ENCODE measurements at regions not wholly inside any gene's neighbourhood (a gene's known extent, or its start where the extent isn't known, plus 50 kb on each side); places are given as distances from the start of the nearest gene placed in this dataset.
"Not testable (repeated sequence)": the region's sequence is repeated elsewhere in the genome, so short reads cannot be mapped to it uniquely, and the experiment has no call there.

DNA sequence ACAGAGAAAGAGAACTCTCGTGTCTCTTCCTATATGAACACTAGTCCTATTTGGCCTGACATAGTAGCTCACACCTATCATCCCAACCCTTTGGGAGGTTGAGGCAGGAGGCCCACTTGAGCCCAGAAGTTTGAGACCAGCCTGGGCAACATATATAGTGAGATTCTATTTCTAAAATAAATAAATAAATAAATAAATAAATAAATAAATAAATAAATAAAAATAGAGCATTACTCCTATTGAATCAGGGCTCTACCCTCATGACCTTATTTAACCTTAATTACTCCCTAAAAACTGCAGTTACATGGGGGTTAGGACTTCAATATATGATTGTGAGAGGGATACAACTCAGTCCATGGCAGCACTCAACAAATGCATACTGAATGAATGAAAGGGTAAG, 61.2 kb upstream of the GSC start:
- TF ChIP-seq CTCF (IDR thresholded peaks at IDR 0.05), result no peak
- TF ChIP-seq POLR2A (IDR thresholded peaks at IDR 0.05), result no peak

GRCh38 chr14:94827711-94828447, 58.0 kb upstream of the GSC start:
- Histone ChIP-seq H3K27me3 (no peaks in the 10 kb centered on the region), H3K9me3 (no peaks in the 10 kb centered on the region), H3K36me3 (no peaks in the 10 kb centered on the region), H3K4me3 (replicated peaks in 1 of 3) (no peak overlapping the region), H3K27ac (no peak overlapping the region), H3K4me1 (no peaks in the 10 kb centered on the region)
- WGBS, 2 donors, result 38 to 56% methylated on average over 7 of the region's 7 CpGs
- intact Hi-C loops (cut with DNase I), result no loop called here
- peak in 1 of 2 donors; percentile 15 for DNase-seq
- TF ChIP-seq POLR2A (IDR thresholded peaks at IDR 0.05) (no peak), CTCF (IDR thresholded peaks at IDR 0.05) (no peak)

More for the DNA sequence above, 61.2 kb upstream of the GSC start:
- no peaks in the 10 kb centered on the region for H3K4me1 ChIP-seq
- no peak overlapping the region for H3K4me3 ChIP-seq (replicated peaks in 1 of 3)
- intact Hi-C loops (cut with DNase I), result no loop called here
- WGBS, 2 donors, result 0 to 95% methylated on average over 1 of the region's 1 CpG
- no peak overlapping the region for H3K27ac ChIP-seq
- H3K36me3 ChIP-seq, result no peaks in the 10 kb centered on the region
- no peak for DNase-seq
- no peaks in the 10 kb centered on the region for H3K9me3 ChIP-seq
- H3K27me3 ChIP-seq, result no peaks in the 10 kb centered on the region

- Histone ChIP-seq H3K27ac (no peak overlapping the region), H3K27me3 (no peaks in the 10 kb centered on the region), H3K4me1 (no peaks in the 10 kb centered on the region), H3K36me3 (no peaks in the 10 kb centered on the region), H3K4me3 (replicated peaks in 1 of 3) (no peak overlapping the region), H3K9me3 (no peaks in the 10 kb centered on the region)
- DNase-seq, result no peak
- 70 to 87% methylated on average over 4 of the region's 4 CpGs for WGBS, 2 donors
- intact Hi-C loops (cut with DNase I), result no loop called here
- TF ChIP-seq CTCF (IDR thresholded peaks at IDR 0.05) (no peak), POLR2A (IDR thresholded peaks at IDR 0.05) (no peak)
These were observed 56.9 kb upstream of the GSC start for GRCh38 chr14:94826774-94827173.

DNA sequence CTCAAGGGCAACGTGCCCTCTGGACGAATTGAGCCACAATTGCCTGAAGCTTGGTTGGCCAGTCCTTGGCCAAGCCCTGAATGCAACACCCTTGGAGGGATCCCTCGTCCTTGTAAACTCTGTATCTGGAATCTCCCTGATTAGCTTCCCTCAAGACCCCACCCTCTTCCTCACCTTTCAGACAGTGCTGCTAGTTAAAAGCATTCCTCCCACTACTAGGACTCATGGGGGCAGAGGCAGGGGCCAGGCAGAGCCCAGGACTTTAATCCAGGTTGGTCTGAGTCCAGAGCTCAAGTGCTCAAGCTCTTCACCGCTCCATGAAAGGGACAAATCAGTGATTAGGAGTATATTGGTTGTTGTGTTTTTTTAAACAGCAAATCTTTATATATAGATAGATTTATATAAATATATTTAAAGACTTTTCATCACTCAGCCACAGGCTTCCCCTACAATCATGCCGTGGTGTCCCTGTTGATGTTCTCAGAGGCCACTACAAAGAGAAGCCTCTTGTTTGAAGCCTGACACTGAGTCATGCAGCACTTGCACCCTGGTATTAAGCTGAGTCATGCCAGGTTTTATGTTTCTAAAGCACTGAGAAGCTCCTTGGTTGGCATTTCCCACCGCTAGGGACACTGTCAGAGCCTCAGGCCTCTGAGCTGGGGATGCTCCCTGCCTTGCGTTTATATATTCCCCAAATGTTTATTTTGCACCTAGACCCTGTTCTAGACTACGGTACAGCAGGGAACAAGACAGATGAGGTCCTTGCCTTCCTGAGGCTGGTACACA, 53.8 kb upstream of the GSC start:
- no peaks in the 10 kb centered on the region for H3K9me3 ChIP-seq
- 56 to 63% methylated on average over 8 of the region's 8 CpGs for WGBS, 2 donors
- H3K4me3 ChIP-seq (replicated peaks in 1 of 3), result no peak overlapping the region
- intact Hi-C loops (cut with DNase I), result no loop called here
- DNase-seq, result no peak
- no peak for TF ChIP-seq POLR2A (IDR thresholded peaks at IDR 0.05)
- H3K27me3 ChIP-seq, result no peaks in the 10 kb centered on the region
- no peak overlapping the region for H3K27ac ChIP-seq
- H3K4me1 ChIP-seq, result no peaks in the 10 kb centered on the region
- H3K36me3 ChIP-seq, result no peaks in the 10 kb centered on the region

DNA sequence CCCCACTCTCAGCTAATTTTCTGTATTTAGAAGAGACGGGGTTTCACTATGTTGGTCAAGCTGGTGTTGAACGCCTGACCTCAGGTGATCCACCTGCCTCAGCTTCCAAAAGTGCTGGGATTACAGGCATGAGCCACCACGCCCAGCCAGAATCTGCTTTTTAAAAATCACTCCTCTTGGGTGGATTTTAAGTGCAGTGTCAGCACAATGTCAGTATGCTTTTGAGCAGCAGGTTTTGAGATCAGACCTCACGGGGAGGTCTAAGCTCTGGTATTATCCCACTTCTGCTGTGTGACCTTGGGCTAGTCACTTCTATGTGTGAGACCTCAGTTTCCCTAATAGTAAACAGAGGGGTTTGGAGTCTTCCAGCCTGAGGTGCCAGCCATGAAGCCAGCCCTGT, 51.8 kb upstream of the GSC start:
- intact Hi-C loops (cut with DNase I), result no loop called here
- no peaks in the 10 kb centered on the region for H3K4me1 ChIP-seq
- TF ChIP-seq CTCF (IDR thresholded peaks at IDR 0.05) (no peak), POLR2A (IDR thresholded peaks at IDR 0.05) (no peak)
- 78 to 93% methylated on average over 4 of the region's 4 CpGs for WGBS, 2 donors
- no peaks in the 10 kb centered on the region for H3K27me3 ChIP-seq
- H3K36me3 ChIP-seq, result no peaks in the 10 kb centered on the region
- no peak overlapping the region for H3K27ac ChIP-seq
- H3K9me3 ChIP-seq, result no peaks in the 10 kb centered on the region
- no peak for DNase-seq
- H3K4me3 ChIP-seq (replicated peaks in 1 of 3), result no peak overlapping the region

DNA sequence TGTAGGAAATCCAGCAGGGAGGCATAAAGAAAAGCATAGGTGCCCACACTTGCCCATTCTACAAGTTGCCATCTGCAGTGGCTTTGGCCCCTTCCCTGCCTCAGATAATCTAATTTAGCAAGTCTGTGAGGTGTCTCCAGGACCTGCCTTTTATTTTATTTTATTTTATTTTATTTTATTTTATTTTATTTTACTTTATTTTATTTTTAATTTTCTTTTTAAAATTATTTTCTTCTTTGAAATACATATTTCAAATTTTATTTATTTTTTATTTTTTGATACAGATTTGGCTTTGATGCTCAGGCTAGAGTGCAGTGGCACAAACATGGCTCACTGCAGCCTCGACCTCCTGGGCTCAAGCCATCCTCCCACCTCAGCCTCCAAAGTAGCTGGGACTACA, 51.0 kb upstream of the GSC start:
- H3K4me1 ChIP-seq; intact Hi-C loops (cut with DNase I); H3K27me3 ChIP-seq; H3K27ac ChIP-seq; H3K36me3 ChIP-seq; DNase-seq; H3K4me3 ChIP-seq (replicated peaks in 1 of 3); H3K9me3 ChIP-seq: not testable (repeated sequence)
- 83 to 92% methylated on average over 1 of the region's 1 CpG for WGBS, 2 donors

Measured in thyroid gland (tissue), 4 donors.